Common myeloid progenitor, CD34-positive (primary cell): ENCODE measurements at regions not wholly inside any gene's neighbourhood (a gene's known extent, or its start where the extent isn't known, plus 50 kb on each side); places are given as distances from the start of the nearest gene placed in this dataset.

ENCODE experiments used
- CTCF ChIA-PET: fragments of 350-600 bp; sonication (Branson Sonifier 250); formaldehyde crosslinking; loops from one replicate; lab custom pipeline; 2021; ENCODE audit warnings: antibody characterized with exemption; lab: Charles Lee
- POLR2A ChIA-PET: fragments of 350-600 bp; sonication (Branson Sonifier 250); formaldehyde crosslinking; loops from one replicate; lab custom pipeline; 2021; ENCODE audit warnings: antibody characterized with exemption; lab: Charles Lee
- DNase-seq, 3 donors: peaks; one replicate each; pipeline versions ENCODE4 v3.0.0 to v3.0.0-alpha.2; 2013
- H3K27ac ChIP-seq, 2 experiments: 1 replicate in 1 of 2; 2 replicates in 1 of 2; pipeline ENCODE4 v1.7.0; 2013; ENCODE audit warnings: inconsistent platforms in 2 of 2, low read length in 2 of 2, mild to moderate bottlenecking in 2 of 2, low read depth in 1 of 2, moderate library complexity in 1 of 2; ENCODE audit not compliant: severe bottlenecking in 2 of 2, insufficient read depth in 1 of 2, poor library complexity in 1 of 2
- H3K27me3 ChIP-seq, 5 experiments: replicated peaks in 2 of 5; 1 replicate in 3 of 5; 2 replicates in 2 of 5; pipeline versions ENCODE4 v1.6.1 to v1.7.0; 2013; ENCODE audit warnings: low read length in 4 of 5, mild to moderate bottlenecking in 2 of 5, moderate library complexity in 2 of 5, inconsistent platforms in 1 of 5; ENCODE audit not compliant: insufficient read depth in 5 of 5, control insufficient read depth in 4 of 5
- H3K36me3 ChIP-seq, 4 experiments: 1 replicate in 2 of 4; 2 replicates in 2 of 4; pipeline versions ENCODE4 v1.6.1 to v1.7.0; 2013; ENCODE audit warnings: low read length in 3 of 4, control low read depth in 1 of 4, mild to moderate bottlenecking in 1 of 4; ENCODE audit not compliant: control insufficient read depth in 4 of 4, insufficient read depth in 4 of 4
- H3K4me1 ChIP-seq, 4 experiments: 1 replicate in 3 of 4; 2 replicates in 1 of 4; pipeline versions ENCODE4 v1.6.1 to v1.7.1; 2013; ENCODE audit warnings: low read length in 3 of 4, mild to moderate bottlenecking in 3 of 4, control low read depth in 1 of 4, inconsistent platforms in 1 of 4, moderate library complexity in 1 of 4; ENCODE audit not compliant: control insufficient read depth in 4 of 4, insufficient read depth in 4 of 4; ENCODE audit errors: control extremely low read depth in 1 of 4
- H3K4me3 ChIP-seq, 7 experiments: 1 replicate in 4 of 7; 2 replicates in 3 of 7; pipeline versions ENCODE4 v1.5.1 to v1.7.0; 2013; ENCODE audit warnings: mild to moderate bottlenecking in 7 of 7, low read length in 6 of 7, moderate library complexity in 6 of 7, inconsistent platforms in 2 of 7, low read depth in 2 of 7, control low read depth in 1 of 7; ENCODE audit not compliant: insufficient read depth in 4 of 7, control insufficient read depth in 1 of 7; ENCODE audit errors: extremely low read depth in 1 of 7
- H3K9me3 ChIP-seq, 5 experiments: 1 replicate in 4 of 5; 2 replicates in 1 of 5; pipeline versions ENCODE4 v1.6.1 to v1.7.1; 2013; ENCODE audit warnings: low read length in 4 of 5, mild to moderate bottlenecking in 2 of 5, inconsistent platforms in 1 of 5, low read depth in 1 of 5, moderate library complexity in 1 of 5; ENCODE audit not compliant: control insufficient read depth in 4 of 5, insufficient read depth in 2 of 5; ENCODE audit errors: control extremely low read depth in 1 of 5
- WGBS: methylation state at CpG from one replicate; pipeline ENCODE4 v1.1.5; 2013; ENCODE audit not compliant: insufficient coverage; 5-methylcytosine and 5-hydroxymethylcytosine counted together

GRCh38 chr2:228720895-228721294 lies 539.4 kb upstream of the SPHKAP start:
- ChIA-PET CTCF (no interaction called here), POLR2A (no interaction called here)
- H3K4me1 ChIP-seq = no peaks in the 10 kb centered on the region
- no peak overlapping the region for H3K27ac ChIP-seq
- no peaks in the 10 kb centered on the region for H3K9me3 ChIP-seq
- no peak for DNase-seq
- WGBS = no CpG with 5 or more reads among the region's 1 CpG
- H3K27me3 ChIP-seq = no peaks in the 10 kb centered on the region
- H3K4me3 ChIP-seq = no peak overlapping the region
- no peaks in the 10 kb centered on the region for H3K36me3 ChIP-seq

GRCh38 chr2:228709788-228710371 lies 528.4 kb upstream of the SPHKAP start:
- Histone ChIP-seq H3K36me3 (no peaks in the 10 kb centered on the region), H3K27me3 (no peaks in the 10 kb centered on the region), H3K27ac (no peak overlapping the region), H3K4me1 (no peaks in the 10 kb centered on the region), H3K9me3 (peaks cover 0 to 1% (median 0%) of the 10 kb centered on the region in 5 experiments), H3K4me3 (no peak overlapping the region)
- POLR2A ChIA-PET = no interaction called here
- CTCF ChIA-PET = no interaction called here
- WGBS = no CpG with 5 or more reads among the region's 2 CpGs
- no peak for DNase-seq

- DNase-seq = no peak
- no peaks in the 10 kb centered on the region for H3K36me3 ChIP-seq
- H3K9me3 ChIP-seq = no peaks in the 10 kb centered on the region
- no peak overlapping the region for H3K27ac ChIP-seq
- no peaks in the 10 kb centered on the region for H3K27me3 ChIP-seq
- no peak overlapping the region for H3K4me3 ChIP-seq
- H3K4me1 ChIP-seq = no peaks in the 10 kb centered on the region
- POLR2A ChIA-PET = no interaction called here
- CTCF ChIA-PET = no interaction called here
- WGBS = 100% methylated on average over 1 of the region's 3 CpGs
Measured at GRCh38 chr2:228707846-228708245, 526.4 kb upstream of the SPHKAP start.

- ChIA-PET POLR2A (no interaction called here), CTCF (no interaction called here)
- Histone ChIP-seq H3K4me3 (no peak overlapping the region), H3K9me3 (no peaks in the 10 kb centered on the region), H3K36me3 (no peaks in the 10 kb centered on the region), H3K27ac (no peak overlapping the region), H3K4me1 (no peaks in the 10 kb centered on the region), H3K27me3 (no peaks in the 10 kb centered on the region)
- no peak for DNase-seq
- WGBS = 46% methylated on average over 4 of the region's 4 CpGs
Measured at GRCh38 chr2:228705318-228705717, 523.8 kb upstream of the SPHKAP start.

GRCh38 chr2:228703152-228703551 lies 521.7 kb upstream of the SPHKAP start:
- Histone ChIP-seq H3K4me1 (no peaks in the 10 kb centered on the region), H3K27me3 (no peaks in the 10 kb centered on the region), H3K27ac (no peak overlapping the region), H3K36me3 (no peaks in the 10 kb centered on the region), H3K9me3 (no peaks in the 10 kb centered on the region), H3K4me3 (no peak overlapping the region)
- POLR2A ChIA-PET = no interaction called here
- no peak for DNase-seq
- WGBS = 86% methylated on average over 2 of the region's 6 CpGs
- CTCF ChIA-PET = interaction anchor here (0.6 kb wide), 1 partner anchor 309 kb away, joined by 4 read pairs; no protein-coding TSS in a partner anchor

- Histone ChIP-seq H3K27ac (no peak overlapping the region), H3K4me3 (no peak overlapping the region), H3K27me3 (no peaks in the 10 kb centered on the region), H3K36me3 (no peaks in the 10 kb centered on the region), H3K9me3 (no peaks in the 10 kb centered on the region), H3K4me1 (no peaks in the 10 kb centered on the region)
- DNase-seq = no peak
- ChIA-PET POLR2A (no interaction called here), CTCF (no interaction called here)
Measured at GRCh38 chr2:228701506-228701905, 520.0 kb upstream of the SPHKAP start.

GRCh38 chr2:228700638-228701037 lies 519.2 kb upstream of the SPHKAP start:
- no peak overlapping the region for H3K4me3 ChIP-seq
- no peaks in the 10 kb centered on the region for H3K27me3 ChIP-seq
- DNase-seq = no peak
- H3K27ac ChIP-seq = no peak overlapping the region
- ChIA-PET POLR2A (no interaction called here), CTCF (interaction anchor here (1.0 kb wide), 1 partner anchor 11 kb away, joined by 3 read pairs; no protein-coding TSS in a partner anchor)
- H3K36me3 ChIP-seq = no peaks in the 10 kb centered on the region
- WGBS = 98% methylated on average over 6 of the region's 7 CpGs
- no peaks in the 10 kb centered on the region for H3K4me1 ChIP-seq
- no peaks in the 10 kb centered on the region for H3K9me3 ChIP-seq
